ENCODE measurements at regions not wholly inside any gene's neighbourhood (a gene's known extent, or its start where the extent isn't known, plus 50 kb on each side); places are given as distances from the start of the nearest gene placed in this dataset.

- DNase-seq (ENCODE audit: low read depth in 2 of 2) = no peak
These were observed 59.8 kb upstream of the MAML3 start for GRCh38 chr4:140213749-140214148.

- no peak for DNase-seq (ENCODE audit: low read depth in 2 of 2)
These were observed 59.1 kb upstream of the MAML3 start for GRCh38 chr4:140213116-140213515.

GRCh38 chr4:140212646-140213045 is 58.7 kb upstream of the MAML3 start:
- DNase-seq (ENCODE audit: low read depth in 2 of 2) = no peak

- no peak for DNase-seq (ENCODE audit: low read depth in 2 of 2)
These were observed 58.2 kb upstream of the MAML3 start for GRCh38 chr4:140212194-140212593.

GRCh38 chr4:140211693-140212092 is 57.7 kb upstream of the MAML3 start:
- DNase-seq (ENCODE audit: low read depth in 2 of 2) = no peak

GRCh38 chr4:140211161-140211560 is 57.2 kb upstream of the MAML3 start:
- no peak for DNase-seq (ENCODE audit: low read depth in 2 of 2)

- no peak for DNase-seq (ENCODE audit: low read depth in 2 of 2)
These were observed 54.9 kb upstream of the MAML3 start for GRCh38 chr4:140208921-140209320.

Measured in dermis microvascular lymphatic vessel endothelial cell (primary cell).